ENCODE measurements at regions not wholly inside any gene's neighbourhood (a gene's known extent, or its start where the extent isn't known, plus 50 kb on each side); places are given as distances from the start of the nearest gene placed in this dataset.

GRCh38 chr1:193339401-193339800 lies 153.0 kb upstream of the B3GALT2 start:
- DNase-seq: no peak

- no peak for DNase-seq
These were observed 151.8 kb upstream of the B3GALT2 start for GRCh38 chr1:193338194-193338593.

GRCh38 chr1:193335806-193336428 lies 149.5 kb upstream of the B3GALT2 start:
- no peak for DNase-seq

- no peak for DNase-seq
These were observed 146.8 kb upstream of the B3GALT2 start for GRCh38 chr1:193333166-193333565.

- DNase-seq: no peak
These were observed 139.9 kb upstream of the B3GALT2 start for GRCh38 chr1:193326296-193326695.

GRCh38 chr1:193325771-193326170 lies 139.4 kb upstream of the B3GALT2 start:
- DNase-seq: no peak

GRCh38 chr1:193325042-193325441 lies 138.6 kb upstream of the B3GALT2 start:
- DNase-seq: no peak

- DNase-seq: no peak
These were observed 135.8 kb upstream of the B3GALT2 start for GRCh38 chr1:193322211-193322610.

- DNase-seq: no peak
These were observed 134.9 kb upstream of the B3GALT2 start for GRCh38 chr1:193321242-193321840.

- DNase-seq: no peak
These were observed 133.9 kb upstream of the B3GALT2 start for GRCh38 chr1:193320270-193320669.

- DNase-seq: no peak
These were observed 131.9 kb upstream of the B3GALT2 start for GRCh38 chr1:193318347-193318746.

GRCh38 chr1:193313354-193314140 lies 127.1 kb upstream of the B3GALT2 start:
- DNase-seq: no peak

GRCh38 chr1:193312432-193312831 lies 126.0 kb upstream of the B3GALT2 start:
- DNase-seq: no peak

- no peak for DNase-seq
These were observed 125.0 kb upstream of the B3GALT2 start for GRCh38 chr1:193311226-193311948.

GRCh38 chr1:193310564-193310963 lies 124.2 kb upstream of the B3GALT2 start:
- no peak for DNase-seq

GRCh38 chr1:193309936-193310475 lies 123.6 kb upstream of the B3GALT2 start:
- no peak for DNase-seq

GRCh38 chr1:193308438-193308837 lies 122.0 kb upstream of the B3GALT2 start:
- no peak for DNase-seq

GRCh38 chr1:193306430-193306829 lies 120.0 kb upstream of the B3GALT2 start:
- no peak for DNase-seq
